ENCODE measurements at regions not wholly inside any gene's neighbourhood (a gene's known extent, or its start where the extent isn't known, plus 50 kb on each side); places are given as distances from the start of the nearest gene placed in this dataset.

DNA sequence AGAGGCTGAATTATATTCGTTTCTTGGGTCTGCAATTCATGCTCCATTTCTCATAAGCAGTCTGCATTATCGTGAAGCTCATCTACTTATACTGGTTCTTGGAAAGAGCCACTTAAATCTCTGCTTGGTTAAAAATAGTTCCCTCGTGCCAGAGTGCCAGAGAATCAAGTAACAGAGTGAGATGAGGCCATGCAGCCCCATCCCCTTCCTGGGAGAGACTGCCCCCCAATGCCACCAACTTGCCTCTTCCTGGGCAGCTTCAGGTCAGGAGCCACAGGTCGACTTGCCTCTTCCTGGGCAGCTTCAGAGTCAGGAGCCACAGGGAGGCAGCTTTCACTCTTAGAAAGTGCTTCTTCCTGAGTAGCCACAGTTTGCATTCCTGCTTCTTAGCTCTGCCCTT is 223.9 kb upstream of the ZBED5 start:
- no peak for DNase-seq (ENCODE audit: extremely low read depth, low read depth)

DNA sequence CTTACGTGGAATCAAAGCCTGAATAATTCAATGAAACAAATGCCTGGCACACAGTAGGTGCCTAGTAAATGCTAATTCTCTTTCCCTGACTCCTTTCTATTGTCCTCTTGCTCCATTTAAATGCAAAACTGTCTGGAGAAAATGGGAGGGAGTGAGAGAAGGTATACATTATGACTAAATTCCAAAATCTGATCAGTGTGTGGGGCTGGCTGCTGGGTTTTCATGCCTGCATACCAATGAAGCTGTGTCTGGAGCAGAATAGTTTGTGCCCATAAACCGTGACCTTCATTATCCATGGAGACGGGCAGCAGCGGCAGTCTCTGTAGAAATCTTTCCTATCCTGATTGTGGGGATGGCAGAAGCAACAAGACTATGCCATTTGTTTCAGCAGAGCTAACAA is 223.4 kb upstream of the ZBED5 start:
- DNase-seq (ENCODE audit: extremely low read depth, low read depth): no peak

DNA sequence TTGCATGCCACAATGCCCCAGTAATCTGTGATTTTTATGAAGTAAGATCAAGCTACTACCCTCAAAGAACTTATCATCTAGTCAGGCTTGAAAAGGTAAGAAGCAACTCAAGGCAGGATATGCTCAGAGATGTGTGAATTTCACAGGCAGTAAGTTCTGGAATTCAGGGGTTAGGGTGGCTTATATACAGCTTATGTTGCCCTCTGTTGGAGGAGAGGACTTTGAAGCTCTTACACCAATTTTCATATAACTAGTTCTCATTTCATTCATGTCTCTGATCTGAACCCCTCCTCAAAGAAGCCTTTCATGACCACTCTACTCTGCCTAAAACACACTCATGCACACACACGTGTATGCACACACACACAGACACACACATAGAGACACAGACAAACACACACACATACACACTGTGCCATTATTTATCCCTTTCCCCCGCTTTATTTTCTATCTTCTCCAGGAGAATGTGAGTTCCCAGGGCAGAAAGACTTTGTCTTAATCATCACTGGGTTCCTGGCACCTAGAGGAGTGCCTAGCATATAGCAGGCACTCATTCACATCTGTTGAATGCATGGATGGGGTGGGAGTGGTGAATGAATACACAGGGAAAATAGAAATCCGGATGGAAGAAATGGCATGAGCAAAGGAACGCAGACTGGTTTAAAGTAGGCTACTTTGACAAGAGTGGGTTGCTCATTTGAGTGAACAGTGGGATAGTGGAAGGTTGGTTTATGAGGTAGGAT is 220.7 kb upstream of the ZBED5 start:
- DNase-seq (ENCODE audit: extremely low read depth, low read depth): no peak

DNA sequence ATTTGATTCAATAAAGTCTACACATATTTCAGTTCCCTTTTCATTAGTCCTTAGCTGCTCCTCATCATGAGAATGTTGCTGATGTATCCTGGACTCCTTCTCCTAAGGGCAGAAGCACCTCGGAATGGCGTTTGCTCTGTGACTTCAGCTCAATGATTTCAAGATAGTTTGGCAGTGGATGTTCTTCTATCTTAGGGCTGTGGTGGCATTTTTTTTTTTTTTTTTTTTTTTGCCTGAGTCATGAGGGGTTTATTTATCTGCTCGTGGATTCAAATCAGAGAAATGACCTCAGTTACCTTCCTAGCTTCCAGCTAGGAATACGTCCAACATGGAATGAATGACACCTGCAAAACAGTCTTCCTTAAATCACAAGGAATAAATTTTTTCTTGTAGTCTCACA is 220.0 kb upstream of the ZBED5 start:
- DNase-seq (ENCODE audit: extremely low read depth, low read depth): no peak

DNA sequence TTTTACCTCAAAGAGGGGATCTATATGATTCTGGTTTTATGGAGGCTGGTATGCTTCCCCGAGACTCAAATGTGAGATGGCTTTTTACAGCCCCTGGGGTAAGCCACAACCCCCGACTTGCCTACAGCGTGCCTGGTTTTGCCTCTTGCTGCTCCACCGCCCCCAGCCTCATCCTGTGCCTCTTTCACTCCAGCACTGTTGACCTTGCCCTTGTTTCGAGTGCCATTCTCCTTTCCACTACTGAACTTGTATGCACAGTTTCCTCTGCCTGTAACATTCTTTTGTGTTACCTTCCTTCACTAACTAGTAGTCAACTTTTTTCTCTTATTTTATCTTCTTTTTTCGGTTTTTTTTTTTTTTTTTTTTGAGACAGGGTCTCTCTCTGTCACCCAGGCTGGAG is 219.0 kb upstream of the ZBED5 start:
- no peak for DNase-seq (ENCODE audit: extremely low read depth, low read depth)

DNA sequence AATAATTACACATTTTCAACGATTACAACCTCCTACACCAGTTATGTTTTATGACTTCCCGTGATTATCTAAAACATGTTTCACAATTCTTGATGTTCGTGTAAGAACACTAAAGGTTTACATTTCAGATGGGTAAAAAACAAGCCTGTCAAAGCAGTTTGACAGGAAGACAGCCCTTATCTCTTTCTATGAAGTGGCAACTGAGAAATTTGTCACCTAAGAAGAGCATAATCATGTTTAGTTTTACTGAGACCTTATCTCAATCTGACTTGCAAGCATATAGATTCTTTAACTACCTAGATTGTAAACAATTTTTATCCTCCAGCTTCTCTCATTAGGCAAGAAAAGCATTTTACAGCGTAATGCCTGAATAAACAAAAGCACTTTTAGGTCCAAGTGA is 218.4 kb upstream of the ZBED5 start:
- DNase-seq (ENCODE audit: extremely low read depth, low read depth): no peak

DNA sequence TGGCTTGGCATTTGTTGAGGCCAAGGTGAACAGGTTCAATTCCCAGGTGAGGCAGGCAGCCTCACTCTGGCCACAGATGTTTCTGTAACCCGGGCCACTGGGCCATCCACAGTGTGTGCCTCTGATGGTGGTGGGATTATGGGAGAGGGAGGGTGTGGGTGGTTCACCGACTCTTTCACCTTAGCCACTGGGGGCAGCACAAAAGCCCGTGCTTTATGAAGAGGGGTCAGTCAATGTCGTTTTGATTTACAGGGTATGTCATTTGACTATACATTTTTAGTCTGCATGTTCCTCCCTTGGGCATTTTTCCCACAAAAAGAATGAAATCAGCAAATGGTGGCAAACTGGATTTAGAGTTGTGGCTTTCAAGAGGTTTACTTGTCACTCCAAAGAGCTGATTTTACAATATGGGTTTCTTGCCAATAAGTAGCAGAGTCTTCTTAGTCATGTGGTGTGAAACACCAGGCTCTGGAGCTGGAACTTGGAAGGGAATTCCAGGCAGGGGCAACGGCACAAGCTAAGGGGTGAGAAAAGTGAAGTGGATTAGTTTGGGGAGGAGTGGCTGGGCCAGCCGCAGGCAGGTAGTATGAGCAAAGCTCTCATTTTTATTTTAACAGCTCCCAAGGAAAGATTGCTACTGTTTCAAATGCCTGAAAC is 217.8 kb upstream of the ZBED5 start:
- DNase-seq (ENCODE audit: extremely low read depth, low read depth): no peak

DNA sequence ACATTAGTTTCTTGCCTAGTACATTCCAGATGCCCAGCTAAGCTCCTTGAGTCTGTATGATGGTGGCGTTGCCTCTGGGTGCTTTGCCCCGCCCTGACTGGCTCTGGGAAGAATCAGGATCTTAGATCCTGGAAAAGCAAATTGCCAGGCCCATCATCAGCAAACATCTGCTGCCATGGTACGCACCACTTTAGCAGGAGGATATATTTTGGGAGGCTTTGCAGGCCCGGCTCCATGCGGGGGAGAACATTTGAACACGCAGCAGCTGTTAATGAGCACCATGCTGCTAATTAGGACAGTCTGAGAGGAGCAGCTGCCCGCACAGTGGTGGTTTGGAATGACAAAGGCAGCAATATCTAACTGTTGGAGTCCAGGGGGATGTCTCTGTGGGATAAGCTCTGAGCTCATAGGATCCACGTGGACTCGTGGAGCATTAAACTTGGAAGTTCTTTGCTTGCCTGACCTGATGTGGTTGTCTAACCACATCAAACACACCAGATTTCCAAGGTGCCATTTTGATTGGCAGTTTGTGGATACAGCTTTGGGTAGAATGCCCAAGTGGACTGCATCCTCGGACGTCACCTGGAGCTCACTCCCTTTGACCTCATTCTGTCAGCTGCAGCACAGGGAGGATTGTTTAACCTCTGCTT is 217.0 kb upstream of the ZBED5 start:
- DNase-seq (ENCODE audit: extremely low read depth, low read depth): no peak

DNA sequence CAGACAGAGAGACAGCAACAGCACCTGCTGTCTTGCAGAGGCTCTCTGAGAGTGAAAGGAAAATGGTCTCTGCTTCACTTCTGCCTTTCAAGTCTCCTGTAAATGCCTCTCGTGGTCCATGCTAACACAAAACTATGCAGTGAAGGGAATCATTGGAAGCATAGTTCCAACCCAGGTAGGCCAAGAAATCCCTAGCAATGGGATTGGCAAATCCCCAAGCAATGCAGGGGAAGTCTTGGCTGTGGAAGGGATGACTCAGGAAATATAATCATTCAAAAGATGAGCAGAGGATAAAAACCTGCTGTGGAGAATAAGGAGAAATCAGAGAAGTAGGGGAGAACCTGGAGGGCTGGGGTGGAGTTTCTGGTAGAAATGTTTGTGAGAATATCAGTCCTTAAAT is 216.1 kb upstream of the ZBED5 start:
- DNase-seq (ENCODE audit: extremely low read depth, low read depth): no peak

DNA sequence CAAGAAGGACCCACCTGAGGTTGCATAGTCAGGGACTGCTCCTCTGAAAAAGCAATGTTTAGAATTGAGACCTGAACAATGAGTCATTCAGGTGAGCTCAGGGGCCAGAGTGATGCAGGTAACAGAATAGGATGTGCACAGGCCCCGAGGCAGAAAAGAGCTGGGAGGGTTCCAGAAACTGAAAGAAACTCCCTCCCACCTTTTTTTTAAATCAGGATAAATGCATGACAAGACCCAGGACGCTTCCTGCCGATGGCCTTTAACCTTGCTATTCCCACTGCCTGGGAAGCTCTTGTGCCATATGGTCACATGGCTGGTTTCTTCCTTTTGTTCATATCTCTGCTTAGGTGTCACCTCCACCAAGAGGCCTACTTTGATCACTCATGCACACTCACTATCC is 214.2 kb upstream of the ZBED5 start:
- DNase-seq (ENCODE audit: extremely low read depth, low read depth): no peak

DNA sequence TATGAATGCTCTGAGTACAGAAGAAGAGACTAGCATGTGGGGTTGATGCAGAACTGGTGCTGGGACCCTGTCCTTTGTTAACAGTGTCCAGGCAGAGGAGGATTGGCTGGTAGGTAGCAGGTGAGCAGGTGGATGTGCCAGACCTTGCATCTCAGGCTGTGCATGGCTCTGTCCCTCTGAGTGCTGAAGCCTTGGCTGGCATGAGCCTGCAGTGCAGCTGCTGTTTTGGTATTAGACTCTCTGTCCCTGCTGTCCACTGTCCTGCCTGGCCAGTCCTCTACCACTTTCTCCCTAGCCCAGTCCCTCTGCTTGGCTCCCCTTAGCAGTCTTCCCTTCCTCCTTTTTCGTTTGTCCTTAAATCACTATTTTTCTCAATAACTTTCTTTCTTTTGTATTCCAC is 213.6 kb upstream of the ZBED5 start:
- no peak for DNase-seq (ENCODE audit: extremely low read depth, low read depth)

DNA sequence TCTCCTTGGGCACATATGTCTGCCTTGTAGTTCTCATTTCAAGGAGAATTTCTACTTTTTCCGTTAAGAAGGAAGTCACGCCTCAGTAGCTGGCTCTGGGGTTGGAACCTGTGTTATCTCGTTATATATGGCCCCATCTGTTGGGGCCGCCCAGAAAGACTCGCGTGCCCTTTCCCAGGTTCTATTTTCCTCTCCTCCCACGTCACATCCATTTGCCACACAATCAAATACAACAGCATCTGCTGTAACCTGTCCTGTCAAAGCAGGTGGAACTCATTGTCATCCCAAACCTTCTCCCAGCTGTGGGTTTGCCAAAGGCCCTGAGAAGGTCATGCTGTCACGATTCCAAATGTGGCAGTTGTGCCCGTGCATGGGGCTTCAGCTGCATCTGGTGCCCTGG is 213.1 kb upstream of the ZBED5 start:
- no peak for DNase-seq (ENCODE audit: extremely low read depth, low read depth)

DNA sequence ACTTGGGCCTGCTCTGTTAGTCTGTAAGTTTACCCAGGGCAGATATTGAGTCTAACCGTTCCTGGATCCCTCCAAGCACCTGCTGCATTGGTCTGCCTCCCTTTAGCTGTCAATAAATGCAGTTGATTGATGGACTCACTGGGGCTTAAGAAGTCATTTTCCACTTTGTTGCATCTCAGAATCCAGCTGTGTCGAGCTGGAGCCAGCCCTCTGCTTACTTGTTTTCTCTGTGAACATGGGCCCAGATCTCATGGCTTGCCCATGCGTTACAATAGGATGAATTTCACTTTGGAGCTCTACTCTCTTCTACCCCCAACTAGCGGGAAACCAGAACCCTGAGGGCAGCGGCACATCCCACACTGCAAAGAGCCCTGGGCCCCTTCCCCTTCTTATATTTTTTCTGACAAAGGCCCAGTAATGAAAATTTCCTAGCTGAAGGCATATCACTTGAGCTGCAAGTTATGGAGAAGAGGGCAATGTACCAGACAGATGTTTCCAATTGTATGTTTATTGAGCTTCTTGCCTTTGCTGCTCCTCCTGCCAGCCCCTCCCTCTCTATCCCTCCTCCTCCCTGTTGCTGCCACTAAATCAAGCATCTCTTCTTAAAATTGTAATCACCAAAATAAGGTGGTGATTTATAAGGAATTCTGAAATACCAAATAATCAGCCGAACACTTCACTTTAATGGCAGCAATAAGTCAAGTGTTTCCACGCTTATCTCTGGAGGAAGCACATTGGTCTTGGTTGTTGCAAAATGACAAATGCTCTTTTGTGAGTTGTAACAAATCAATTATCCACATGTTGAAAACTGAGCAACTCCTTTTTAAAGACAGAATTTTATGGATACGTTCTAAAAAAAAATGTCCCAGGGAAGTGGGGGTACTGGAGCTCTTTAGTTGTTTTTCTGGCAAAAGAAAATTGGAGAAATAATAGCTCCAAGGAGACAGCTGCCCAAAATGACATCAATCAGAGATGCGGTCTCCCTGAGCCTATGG is 212.3 kb upstream of the ZBED5 start:
- DNase-seq (ENCODE audit: extremely low read depth, low read depth): no peak

DNA sequence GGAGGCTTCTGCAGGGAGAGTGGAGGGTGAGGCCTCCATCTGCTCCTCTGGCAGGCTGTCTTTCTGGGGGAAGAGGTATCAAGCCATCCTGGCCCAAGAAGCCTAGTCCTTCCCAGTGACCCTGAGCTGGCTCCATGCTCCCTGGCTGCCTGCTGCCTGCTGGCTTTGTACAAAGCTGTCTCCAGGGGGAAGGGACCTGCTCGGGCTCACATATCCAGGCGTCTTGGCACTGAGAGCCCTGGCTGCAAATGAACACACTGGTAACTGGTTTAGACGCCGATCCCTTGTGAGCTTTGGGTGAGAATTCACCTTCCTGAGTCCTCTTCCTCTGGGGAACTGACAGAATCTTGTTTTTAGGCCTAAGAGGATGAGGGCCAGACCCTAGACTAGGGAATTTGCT is 210.3 kb upstream of the ZBED5 start:
- DNase-seq (ENCODE audit: extremely low read depth, low read depth): no peak

DNA sequence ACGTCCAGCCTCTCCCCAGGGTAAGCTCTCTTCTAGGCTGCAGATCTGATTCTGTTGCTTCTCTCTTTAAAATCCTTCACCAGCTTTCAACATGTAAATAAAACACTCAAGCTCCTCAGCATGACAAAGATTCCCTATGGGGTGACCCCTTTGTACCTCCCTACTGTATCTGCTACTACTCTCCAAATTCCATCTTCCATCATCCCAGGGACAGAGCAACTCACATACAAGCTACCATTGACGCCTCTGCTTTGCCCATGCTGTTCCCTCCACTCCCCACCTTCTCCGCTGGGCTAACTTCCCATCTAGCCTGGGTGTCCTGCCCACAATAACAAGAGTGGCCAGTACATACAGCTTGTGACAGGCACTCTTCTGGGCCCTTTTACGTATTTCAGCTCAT is 207.5 kb upstream of the ZBED5 start:
- DNase-seq (ENCODE audit: extremely low read depth, low read depth): no peak

DNA sequence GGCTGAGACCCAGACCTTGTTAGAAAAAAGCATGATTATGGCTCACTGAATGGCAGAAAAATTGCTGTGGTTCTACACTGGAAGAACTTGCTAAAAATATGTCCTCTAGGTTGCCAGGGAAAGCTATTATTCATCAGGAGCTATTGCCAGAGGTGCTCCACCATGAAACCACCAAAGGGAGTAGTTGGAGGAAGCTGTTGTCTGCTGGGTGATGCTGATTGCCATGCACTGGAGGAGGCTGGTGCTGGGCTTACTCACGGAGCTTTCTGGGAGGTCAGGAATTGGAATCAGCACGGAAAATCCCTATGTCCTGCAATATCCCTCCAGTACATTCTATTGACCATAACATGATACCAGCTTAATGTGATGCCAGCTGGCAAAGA is 199.6 kb upstream of the ZBED5 start:
- DNase-seq (ENCODE audit: extremely low read depth, low read depth): no peak

DNA sequence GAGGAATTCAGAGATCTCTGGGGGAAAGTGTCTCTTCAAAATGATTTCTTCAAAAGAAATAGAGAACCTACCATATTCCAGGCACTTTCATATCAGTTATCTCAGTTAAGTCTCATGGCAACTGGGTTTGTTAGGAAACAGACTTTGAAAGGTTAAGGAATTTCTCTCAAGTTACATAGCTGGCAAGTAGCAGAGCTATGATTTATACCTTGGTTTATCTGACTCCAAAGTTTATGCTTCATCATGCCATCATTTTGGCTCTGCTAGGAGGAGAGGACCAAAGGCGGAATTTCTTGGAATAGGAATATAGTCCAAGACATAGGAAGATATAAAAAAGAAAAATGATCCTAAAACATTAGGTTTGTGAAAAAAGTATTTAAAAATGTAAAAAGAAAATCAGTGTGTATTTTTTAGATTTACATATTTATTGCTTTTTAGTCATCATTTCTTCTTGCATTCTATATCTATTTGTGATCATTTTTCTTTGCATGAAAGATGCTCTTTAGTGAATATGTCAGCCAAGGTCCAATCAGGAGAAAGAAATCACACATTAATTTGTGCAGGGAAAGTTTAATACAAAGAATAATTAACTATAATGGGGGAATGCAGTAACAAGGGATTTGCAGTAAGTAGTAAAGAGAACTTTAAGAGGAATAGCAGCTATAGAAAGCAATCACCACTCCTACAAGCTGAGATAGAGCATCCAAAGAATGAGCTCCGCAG is 199.1 kb upstream of the ZBED5 start:
- DNase-seq (ENCODE audit: extremely low read depth, low read depth): no peak

DNA sequence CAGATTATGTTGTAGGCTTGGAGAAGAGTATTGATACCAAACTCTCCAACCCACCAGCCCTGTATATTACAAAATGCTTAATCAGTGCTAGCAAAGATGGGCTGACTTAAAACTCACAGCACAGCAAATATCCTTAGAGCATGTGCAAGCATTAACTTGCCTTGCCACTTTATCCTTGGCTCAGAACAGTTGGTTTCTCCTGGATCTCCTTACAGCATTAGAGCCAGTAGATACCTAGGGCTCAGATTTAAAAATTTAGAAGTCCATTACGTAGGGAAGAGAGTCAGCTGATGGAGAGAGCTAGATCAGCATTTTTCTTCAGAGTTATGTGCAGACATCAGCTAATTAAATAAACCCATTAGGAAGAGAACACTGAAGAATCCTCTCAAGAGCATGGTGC is 198.5 kb upstream of the ZBED5 start:
- DNase-seq (ENCODE audit: extremely low read depth, low read depth): no peak

DNA sequence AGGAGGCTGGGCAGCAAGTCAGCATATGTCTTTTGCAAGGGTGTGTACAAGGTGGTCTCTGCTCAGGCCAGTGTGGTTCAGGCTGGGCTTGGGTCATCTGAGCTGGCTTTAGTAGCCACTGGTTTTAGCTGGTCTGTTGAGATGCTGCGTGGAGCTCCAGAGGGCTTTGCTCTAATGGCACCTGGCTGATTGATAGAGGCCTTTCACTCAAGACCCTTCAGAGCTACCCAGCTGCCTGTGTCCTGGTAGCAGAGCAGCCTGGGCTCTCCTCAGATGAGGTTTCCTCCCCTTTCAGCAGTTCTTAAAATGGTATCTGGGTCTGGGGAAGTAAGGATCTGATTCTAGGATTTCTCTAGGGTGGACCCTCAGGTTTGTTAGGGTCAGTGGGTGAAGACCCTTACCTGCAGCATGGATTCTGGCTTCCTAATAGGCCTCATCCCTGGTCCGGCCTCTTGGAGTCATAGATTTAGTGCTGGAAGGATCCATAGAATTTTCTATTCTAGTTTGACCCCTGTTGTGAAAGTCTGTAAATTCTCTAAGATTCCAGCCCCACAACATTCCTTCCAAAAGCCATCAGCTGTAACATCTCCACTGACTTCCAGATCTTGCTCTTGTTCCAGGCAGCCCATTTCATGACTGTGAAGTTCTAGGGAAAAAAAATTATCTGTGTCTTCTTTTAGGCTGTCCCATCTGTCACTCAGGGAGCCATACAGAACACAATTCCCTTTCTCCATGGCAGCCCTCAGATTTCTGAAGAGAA is 190.2 kb upstream of the ZBED5 start:
- DNase-seq (ENCODE audit: extremely low read depth, low read depth): no peak

DNA sequence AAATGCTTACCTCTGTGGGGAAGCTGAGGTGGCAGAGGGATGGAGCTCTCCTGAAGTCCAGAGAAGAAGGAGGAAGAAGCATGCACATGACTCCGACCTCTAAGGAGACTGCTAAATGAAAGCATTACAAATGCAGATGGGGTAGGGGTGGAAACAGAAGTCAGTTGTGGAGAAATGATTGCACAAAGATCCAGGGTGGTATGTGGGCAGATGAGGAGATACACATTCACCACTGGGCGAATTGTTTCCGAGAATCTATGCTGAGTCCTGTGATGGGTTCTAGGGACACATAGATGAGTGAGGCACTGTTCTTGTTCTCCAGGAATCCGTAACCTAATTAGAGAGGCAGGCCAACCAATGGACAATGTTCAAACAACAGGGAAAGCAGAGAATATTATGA is 188.9 kb upstream of the ZBED5 start:
- no peak for DNase-seq (ENCODE audit: extremely low read depth, low read depth)
